Upper lobe of left lung (tissue), 4 donors: ENCODE measurements at regions not wholly inside any gene's neighbourhood (a gene's known extent, or its start where the extent isn't known, plus 50 kb on each side); places are given as distances from the start of the nearest gene placed in this dataset.

Source experiments
- POLR2AphosphoS5 ChIP-seq, 2 donors: sonication (generic); formaldehyde crosslinking; IDR thresholded peaks; one replicate each; pipeline ENCODE4 v1.5.1; 2017; ENCODE audit warnings: antibody characterized with exemption in 2 of 2
- TF ChIP-seq, protein P1 (sequence below), 6 experiments: fragments of 450-650 bp in 4 of 6; fragments of 200-600 bp in 2 of 6; sonication (generic) in 2 of 6; IDR thresholded peaks; one replicate each; pipeline ENCODE4 v1.5.1; 2016 to 2019; ENCODE audit warnings: antibody characterized with exemption in 6 of 6

GRCh38 chr12:13278249-13278787 is 81.8 kb downstream of the EMP1 start:
- TF ChIP-seq, protein P1, sequence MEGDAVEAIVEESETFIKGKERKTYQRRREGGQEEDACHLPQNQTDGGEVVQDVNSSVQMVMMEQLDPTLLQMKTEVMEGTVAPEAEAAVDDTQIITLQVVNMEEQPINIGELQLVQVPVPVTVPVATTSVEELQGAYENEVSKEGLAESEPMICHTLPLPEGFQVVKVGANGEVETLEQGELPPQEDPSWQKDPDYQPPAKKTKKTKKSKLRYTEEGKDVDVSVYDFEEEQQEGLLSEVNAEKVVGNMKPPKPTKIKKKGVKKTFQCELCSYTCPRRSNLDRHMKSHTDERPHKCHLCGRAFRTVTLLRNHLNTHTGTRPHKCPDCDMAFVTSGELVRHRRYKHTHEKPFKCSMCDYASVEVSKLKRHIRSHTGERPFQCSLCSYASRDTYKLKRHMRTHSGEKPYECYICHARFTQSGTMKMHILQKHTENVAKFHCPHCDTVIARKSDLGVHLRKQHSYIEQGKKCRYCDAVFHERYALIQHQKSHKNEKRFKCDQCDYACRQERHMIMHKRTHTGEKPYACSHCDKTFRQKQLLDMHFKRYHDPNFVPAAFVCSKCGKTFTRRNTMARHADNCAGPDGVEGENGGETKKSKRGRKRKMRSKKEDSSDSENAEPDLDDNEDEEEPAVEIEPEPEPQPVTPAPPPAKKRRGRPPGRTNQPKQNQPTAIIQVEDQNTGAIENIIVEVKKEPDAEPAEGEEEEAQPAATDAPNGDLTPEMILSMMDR (IDR thresholded peaks at IDR 0.05), result peak; percentile 76 to 98 (median 85)
- no peak for TF ChIP-seq POLR2AphosphoS5 (IDR thresholded peaks at IDR 0.05)
